ENCODE measurements at regions not wholly inside any gene's neighbourhood (a gene's known extent, or its start where the extent isn't known, plus 50 kb on each side); places are given as distances from the start of the nearest gene placed in this dataset.

DNA sequence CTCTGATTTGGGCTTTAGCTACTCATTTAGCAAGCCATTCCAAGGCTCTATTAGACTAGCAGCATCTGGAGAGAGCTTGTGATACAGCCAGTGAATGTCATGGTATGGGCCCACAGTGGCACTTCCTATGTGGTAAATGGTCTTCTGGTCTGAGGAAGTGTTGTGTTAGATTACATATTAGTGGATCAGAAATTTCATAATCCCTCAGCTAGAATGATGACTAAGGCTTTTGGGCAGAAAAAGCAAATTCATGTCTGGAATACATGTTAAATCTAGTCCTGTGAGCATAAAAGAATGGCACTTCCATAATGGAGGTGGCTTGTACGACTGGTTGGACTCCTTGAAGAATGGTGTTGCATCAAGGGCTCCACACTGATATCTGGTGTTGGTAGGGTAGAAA is 436.8 kb upstream of the CWC22 start:
- DNase-seq: peak; percentile 41

DNA sequence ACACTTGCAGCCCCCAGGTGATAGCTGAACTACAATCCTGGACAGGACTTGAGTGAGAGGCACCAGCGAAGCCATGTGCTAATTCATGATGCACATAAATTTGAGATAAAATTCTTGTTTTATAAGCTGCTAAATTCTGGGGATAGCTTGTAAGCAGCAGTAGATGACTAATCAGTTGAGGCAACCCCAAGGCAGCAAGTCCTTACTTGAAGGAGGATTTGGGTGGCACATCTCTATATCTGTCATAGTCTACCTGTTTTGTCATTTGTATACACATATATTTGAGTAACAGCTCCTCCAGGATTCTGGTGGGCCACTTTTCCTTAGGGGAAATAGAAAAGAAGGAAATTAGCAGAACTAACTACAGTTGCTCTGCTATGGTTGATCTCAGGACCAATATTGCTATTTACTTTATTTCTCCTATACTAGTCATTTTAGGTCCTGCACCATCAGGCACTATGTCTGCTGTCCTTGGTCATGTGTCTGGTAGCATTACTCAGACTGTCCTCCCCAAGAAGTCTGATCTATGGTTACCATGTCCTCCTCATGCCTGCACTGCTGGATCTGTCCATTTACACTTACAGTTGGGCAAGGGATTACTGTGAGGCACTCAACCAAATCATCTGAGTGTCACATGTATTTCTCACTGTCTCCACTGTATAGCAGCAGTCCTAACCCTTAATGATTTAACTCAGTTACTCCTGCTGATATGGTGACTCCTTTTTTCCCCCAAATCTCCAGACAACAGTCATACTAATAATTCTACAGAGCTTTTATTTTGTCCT is 436.0 kb upstream of the CWC22 start:
- DNase-seq: no peak

DNA sequence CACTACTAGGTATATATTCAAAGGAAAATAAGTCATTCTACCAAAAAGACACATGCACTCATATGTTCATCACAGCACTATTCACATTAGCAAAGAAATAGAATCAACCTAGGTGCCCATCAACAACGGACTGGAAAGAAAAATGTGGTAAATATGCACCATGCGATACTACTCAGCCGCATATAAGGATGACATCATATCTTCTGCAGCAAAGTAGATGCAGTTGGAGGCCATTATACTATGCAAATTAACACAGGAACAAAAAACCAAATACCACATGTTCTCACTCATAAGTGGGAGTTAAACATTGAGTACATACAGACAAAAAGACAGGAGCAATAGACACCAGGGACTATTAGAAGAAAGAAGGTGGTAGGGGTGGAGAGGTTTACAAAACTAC is 412.1 kb upstream of the CWC22 start:
- no peak for DNase-seq

DNA sequence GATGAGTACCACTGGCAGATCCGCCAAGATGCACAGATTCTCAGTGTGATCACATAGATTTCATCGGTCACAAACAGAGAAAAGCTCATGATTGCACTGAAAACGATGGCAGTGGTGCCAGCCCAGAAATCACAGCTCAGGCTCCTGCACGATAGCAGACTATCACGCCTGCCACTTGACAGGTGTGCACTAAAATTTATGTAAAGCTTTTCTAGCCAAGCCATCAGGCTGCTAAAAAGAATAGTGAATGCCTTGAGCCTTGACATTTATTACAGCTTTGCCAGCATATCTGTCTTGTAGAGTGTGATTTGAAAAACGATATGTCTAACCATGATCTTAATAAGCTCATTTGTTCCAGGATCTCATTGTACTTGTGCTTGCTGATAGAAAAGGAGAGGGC is 409.5 kb upstream of the CWC22 start:
- no peak for DNase-seq

DNA sequence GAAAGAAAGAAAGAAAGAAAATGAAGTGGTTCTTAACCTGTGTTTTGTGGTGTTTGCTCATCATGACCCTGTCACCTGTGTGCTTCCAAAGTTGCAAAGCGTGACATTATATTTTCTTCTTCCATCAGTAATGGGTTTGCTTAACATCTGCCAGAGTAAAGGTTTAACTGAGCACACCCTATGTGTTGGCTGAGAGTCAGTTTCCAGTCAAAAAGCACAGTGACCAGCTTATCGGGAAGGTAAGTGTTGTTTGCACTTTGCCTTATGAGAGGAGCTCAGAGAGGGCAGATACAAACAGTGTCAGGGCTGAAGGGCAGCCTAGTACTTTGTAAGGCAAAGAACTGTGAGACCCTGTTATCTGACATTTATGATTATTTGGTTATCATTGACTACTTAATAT is 406.2 kb upstream of the CWC22 start:
- DNase-seq: no peak

DNA sequence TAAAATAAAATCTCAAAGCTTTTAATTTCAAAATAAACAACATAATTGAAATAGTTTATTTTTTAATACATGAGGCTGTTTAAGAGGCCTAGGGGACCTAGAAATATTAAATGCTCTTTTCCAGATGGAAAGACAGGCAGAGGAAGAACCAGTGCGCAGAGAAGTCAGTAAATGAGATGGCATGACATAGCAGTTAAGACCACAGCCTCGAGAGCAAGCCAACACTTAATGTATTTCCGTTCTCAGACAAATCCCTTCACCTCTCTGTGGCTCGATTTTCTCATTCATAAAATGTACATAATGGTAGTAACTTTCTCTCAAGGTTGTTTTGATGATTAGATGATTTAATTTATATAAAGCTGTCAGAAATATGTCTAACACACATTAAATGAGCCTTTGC is 405.1 kb upstream of the CWC22 start:
- DNase-seq: no peak

DNA sequence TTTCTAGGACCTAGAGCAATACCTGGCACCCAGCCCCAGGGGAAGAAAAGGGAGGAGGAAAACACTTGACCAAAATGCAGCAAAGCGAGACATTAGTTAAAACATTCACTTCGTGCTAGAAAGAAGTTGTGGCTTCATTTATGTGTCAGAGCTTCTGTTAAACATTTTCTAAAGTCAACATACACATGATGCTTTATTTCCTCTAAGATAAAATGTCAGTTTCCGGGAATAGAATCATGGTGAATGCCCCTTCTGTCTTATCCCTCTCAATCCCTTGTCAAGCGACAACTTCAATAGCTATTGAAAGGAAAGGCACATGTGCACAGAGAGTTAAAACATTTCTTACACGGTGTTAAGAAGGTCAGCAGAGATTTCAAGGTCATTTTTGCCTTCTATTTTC is 404.6 kb upstream of the CWC22 start:
- no peak for DNase-seq

DNA sequence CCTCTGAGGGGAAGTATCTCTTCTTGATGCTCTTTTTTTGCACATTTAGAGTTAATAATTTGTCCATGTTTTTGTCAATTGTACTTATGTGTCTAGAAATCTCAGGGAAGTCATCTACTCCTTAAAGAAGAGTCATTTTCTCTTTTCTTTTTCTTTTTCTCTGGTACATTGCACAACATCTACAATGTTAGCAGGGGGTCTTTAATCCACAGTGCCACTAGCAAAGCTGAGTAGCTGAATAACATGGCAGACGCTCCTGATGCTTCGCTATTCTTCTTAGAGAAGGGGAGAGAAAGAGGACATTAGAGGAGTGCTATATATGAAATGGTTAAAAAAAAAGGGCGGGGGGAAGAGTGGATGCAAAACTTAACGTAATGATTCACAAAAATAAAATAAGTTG is 399.6 kb upstream of the CWC22 start:
- DNase-seq: no peak

DNA sequence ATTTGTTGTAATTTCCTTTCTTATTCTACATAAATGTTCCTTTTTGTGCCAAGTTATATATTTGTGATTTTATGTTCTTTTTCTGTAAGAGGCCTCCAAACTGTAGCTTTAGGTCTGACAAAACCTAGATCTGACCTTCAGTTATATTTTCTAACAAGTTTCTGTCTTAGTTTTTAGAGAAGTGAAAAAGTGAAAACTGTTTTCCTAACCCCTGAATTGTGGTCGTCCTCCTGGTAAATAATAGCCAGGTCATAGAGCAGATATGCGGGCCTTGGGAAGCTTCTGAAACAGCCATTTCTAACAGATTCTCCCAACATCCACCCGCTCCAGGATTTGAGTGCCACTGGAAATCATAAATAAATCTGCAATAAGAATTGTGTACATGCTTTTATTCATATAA is 398.4 kb upstream of the CWC22 start:
- DNase-seq: no peak

DNA sequence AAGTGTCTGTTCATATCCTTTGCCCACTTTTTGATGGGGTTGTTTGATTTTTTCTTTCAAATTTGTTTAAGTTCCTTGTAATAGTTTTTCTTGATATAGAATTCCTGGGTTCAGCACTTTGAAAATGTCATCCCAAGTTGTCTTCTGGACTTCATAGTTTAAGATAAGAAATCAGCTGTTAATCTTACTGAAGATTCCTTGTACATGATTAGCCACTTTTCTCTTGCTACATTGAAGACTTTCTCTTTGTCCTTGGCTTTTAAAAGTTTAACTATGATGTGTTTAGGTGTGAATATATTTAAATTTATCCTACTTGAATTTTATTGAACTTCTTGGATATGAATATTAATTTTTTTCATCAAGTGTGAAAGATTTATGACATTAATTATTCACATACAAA is 387.2 kb upstream of the CWC22 start:
- no peak for DNase-seq

DNA sequence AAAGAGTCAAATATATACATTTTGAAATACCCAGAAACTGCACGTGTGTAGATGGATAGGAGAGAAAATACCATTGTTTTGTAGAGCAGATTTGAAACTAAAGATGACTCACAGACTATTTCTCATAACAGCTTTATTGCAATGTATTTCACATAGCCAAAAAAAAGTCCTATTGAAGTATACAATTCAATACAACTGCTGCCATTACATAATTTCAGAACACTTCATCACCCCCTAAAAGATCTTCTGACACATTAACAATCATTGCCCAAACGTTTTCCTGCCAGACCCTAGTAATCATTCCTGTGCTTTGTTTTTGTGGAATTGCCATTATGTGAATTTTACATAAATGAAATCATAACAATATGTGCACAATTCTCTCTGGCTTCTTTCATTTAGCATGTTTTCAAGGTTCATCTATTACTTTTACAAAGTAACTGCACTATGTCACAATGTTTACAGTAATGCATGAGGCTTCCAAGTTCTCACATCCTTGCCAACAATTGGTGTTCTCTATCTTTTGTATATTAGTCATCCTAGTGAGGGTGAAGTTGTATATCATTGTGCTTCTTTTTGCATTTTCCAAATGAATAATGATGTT is 378.6 kb upstream of the CWC22 start:
- no peak for DNase-seq

DNA sequence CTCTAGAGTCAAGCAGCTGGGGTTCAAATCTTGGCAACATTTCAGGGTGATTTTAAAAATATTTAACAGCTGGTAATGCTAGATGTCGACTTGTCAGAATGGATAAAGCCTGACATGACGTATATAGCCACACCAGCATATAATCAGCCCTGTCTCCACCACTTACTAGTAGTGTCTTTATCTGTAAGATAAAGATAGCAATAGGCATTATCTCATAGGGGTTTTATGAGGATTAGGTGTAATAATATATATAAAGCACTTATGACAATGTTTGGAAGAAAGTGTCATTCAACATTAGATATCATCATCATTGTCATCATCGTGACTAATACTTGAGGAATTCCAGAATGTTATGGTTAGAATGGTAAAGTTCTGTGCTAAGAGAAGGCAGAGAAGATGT is 369.0 kb upstream of the CWC22 start:
- DNase-seq: no peak

DNA sequence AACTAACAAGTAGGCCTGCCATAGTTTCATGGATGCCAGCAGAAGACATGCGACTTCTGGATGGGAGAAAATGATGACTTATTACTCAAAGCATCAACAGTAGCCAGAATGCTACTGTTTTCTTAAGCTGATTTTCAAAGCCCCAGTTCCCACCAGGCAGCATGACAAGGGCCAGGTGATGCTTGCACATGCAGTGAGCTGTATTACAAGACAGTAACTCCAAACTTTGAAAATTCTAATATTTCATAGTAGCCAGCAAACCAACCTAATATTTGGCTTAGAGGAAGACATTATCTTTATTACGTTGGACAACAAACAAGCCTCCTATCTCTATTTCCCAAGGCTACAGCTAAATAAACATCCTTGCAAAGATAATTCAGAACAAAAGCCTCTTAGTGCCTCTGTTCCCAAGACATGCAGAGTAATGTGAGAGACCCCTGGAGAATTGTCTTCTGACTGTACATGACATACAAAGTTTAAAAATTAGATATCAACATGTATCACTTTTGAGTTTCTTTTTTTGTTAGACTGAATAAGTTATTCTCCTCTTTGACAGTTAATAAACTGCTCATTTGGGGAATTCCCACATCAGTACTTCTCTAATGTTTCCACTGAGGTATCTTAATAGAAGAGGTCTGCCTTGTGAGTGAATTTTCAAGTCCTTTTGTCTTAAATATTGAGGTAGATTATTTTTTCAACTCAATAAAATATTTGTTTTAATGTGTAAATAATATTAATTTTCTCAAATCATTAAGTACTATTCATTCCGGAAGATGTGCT is 367.6 kb upstream of the CWC22 start:
- DNase-seq: no peak

DNA sequence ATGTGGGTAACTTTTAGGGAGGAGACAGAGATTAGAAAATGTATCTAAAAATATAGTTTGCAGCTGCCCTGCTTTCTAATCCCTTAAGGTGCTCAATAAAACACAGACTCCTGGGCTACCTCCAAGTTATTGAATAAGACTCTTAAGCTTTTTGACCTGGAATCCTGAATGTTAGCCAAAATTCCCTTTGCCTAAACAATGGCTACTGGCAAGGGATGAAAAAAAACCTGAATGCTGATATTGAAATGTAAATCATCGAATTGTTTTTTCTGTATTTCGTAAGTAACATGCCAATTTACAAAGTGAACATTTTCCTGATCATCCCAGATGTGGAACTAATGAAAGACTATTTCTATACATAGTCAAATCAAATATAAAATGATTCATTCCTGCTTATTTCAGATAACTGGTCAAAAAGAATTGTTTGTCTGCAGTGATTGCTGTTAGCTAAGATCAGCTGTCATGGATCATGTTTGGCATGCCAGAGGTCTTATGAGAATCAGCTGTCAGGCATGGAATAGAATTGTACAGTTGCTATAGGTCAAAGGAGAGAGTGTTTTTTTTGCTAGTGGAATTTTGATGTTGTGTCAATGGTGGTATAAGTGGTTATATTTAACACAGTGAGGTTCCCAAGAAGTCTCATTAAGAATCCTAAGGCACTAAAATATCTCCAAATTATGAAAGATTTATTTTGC is 363.6 kb upstream of the CWC22 start:
- no peak for DNase-seq

DNA sequence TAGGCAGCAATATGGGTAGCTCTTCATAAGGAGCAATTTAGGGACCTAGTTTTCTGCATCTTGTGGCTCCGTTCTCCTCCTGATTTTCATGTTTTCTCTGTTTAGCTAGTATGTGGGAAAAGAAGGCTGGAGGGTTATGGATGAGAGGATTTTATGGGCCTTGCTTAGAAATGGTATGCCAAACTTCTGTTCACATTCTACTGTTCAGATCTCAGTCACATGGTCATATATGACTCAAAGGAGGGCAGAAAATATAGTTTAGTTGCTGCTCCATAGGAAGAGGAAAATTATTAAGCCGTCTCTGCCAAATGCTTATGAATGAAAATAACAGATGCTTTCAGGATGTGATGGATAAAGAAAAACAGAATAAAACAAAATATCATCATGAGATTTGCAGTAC is 361.8 kb upstream of the CWC22 start:
- no peak for DNase-seq

DNA sequence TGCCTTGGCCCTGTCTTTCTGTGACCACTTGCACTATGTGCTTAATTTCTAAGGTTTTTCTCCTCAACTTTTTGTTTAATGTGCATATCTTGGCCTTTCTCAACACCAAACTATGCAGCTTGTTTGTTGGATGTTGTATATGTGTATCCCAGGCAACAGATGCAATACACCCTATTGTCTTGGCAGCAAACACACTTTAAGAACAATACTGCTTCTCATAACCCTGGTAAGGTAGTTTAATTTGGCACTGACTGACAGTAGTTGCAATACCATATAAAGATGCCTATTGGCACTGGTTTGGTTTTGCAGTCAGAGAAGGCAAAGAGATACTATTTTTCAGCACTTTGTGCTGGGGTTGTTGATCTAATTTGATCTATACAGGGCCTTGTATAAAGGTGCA is 360.7 kb upstream of the CWC22 start:
- DNase-seq: no peak

DNA sequence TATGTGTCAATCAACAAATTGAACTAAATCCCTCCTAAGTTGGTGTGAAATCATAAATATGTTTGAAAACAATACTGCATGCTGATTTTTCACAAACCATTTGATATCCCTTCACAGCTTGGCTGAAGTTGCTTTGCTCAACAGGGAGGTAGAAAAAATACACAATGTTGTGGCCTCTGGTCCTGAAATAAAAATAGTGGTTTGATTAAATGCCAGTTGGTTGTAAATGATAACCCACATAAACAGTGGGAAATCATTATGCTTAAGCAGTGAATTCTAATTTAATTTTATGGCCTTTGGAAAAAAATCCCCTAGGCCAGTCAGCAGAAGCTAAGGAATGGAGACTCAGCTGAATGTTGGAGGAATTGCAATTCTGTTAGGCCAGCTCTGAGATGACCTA is 359.4 kb upstream of the CWC22 start:
- DNase-seq: no peak

DNA sequence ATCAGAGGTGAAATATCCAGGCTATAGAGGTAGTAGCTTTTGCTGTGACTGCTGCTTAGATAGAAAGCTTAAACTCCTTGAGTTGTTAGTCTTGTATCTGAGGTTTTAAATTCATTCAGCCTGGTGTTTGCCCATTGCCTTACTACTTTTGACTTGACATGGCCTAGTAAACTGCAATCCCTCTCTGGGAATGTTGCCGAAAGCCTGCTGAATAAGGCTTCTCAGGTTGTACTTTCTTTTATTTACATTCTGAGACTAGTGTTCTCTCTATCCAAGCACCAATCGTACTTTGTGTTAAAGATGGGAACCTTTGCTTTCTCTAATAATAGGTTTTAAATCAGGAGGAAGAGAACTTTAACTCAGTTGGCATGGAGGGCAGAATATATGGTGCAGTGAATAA is 357.6 kb upstream of the CWC22 start:
- no peak for DNase-seq

DNA sequence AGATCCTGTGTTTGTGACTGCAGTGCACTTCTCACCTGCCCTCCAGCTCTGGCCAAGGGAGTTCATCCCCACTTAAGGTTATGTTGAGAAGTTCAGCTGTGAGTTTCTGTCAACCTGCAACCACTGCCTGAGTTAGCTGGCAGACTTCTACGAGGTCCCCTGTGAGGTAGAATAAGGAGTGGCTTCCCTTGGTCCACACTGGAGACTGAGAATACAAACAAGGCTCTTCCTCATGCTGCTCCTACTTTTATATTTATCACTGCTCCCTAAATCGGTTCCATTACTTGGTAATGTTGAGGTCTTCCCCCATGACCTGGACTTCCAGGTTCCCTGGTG is 353.2 kb upstream of the CWC22 start:
- DNase-seq: no peak

DNA sequence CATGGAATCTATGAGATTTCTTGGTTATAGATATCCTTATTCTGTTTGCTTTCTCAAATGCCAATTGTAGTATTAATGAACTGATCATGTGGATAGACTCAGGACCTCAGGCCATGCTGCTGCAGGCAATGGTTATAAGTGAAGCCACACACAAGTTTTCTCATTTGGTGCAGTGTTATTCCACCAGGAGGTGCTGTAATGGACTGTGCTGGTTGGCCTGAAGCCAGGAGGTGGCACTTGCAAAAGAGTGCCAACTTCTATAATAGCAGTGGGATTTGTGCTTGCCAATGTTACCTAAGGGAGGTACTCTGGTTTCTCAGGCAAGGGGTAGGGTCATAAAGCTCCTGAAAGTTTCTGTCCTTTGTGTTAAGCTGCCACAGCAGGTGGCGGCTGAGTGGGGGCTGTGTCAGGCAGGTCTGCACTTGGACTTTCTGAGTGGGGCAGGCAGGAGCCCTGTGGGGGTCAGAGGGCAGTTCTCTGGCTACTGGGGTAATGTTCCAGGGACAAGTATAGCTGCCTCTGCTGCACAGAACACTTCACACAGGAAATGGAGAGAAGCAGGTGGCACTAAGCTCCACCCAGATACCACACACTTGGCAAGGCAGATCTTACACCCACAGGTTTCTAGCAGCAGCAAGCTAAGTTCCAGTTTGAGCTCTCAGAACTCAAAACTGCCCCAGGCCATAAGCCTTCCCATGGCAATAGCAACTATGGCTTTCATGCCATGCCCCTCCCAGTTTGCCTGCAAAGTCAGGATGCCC is 352.6 kb upstream of the CWC22 start:
- no peak for DNase-seq

DNA sequence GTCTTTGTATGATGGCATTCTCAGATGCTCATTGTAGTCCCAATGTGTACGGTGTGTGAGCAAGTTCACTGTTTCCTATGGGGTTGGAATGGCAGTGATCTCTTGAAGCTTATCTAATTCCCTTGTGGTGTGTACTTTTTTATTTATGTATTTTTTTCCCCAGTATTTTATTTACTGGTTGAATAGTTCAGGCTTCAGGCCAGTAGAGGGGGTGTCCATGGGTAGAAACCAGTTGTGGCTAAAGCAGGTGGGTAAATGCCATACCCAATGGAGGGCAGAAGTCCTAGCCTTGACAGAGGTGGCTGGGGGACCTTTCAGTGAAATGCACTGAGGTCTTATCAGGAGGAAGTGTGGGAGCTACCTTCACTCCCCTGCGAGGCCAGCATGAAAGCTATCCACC is 351.4 kb upstream of the CWC22 start:
- DNase-seq: no peak

DNA sequence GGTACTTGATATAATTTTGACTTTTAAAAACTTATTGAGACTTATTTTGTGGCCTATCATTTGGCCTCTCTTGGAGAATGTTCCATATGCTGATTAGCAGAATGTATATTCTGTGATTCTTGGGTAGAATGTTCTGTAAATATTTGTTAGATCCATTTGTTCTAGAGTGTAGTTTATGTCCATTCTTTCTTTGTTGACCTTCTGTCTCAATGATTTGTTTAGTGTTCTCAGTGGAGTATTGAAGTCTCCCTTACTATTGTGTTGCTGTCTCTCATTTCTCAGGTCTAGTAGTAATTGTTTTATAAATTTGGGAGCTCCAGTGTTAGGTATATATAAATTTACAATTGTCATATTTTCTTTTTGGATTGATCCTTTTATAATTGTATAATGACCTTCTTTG is 349.6 kb upstream of the CWC22 start:
- no peak for DNase-seq

DNA sequence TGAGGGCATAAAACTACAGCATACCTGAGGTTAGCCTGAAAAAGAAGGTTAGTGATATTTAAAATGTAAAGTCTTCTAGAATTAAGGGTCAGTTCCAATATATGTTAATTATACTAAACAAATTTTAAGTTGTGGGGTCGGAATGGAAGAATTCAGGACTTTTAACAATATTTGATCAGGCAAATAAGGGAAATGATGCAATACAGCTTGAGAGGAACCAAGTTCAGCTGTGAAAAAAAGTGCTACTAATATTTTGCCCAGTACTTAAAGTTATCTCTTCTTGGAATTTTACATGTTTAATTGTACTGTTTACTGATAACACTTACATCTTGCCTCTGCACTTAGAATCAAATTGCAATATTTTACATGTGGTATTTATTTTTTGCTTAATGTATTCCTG is 345.5 kb upstream of the CWC22 start:
- no peak for DNase-seq
